ENCODE measurements at regions not wholly inside any gene's neighbourhood (a gene's known extent, or its start where the extent isn't known, plus 50 kb on each side); places are given as distances from the start of the nearest gene placed in this dataset.

GRCh38 chr1:199490769-199491527, 536.6 kb upstream of the NR5A2 start:
- TF ChIP-seq CTCF (IDR thresholded peaks at IDR 0.05) (no peak), POLR2AphosphoS5 (IDR thresholded peaks at IDR 0.05) (no peak), POLR2A (IDR thresholded peaks at IDR 0.05) (no peak), EP300 (IDR thresholded peaks at IDR 0.05) (no peak)

All from suprapubic skin (tissue), 4 donors.